KMS-11 (cell line): ENCODE measurements at regions not wholly inside any gene's neighbourhood (a gene's known extent, or its start where the extent isn't known, plus 50 kb on each side); places are given as distances from the start of the nearest gene placed in this dataset.

Source experiments
- H2AFZ ChIP-seq: fragments of 200-600 bp; sonication (generic); 2 replicates; pipeline ENCODE4 v1.6.1; 2016; ENCODE audit warnings: antibody characterized with exemption, mixed run types, low read depth
- H3K27ac ChIP-seq: fragments of 200-600 bp; sonication (generic); 2 replicates; pipeline ENCODE4 v1.6.1; 2016; ENCODE audit warnings: mild to moderate bottlenecking, mixed run types
- H3K27me3 ChIP-seq: fragments of 200-600 bp; sonication (generic); 2 replicates; pipeline ENCODE4 v1.6.1; 2017; ENCODE audit warnings: mild to moderate bottlenecking, low read depth, mixed run types, moderate library complexity; ENCODE audit not compliant: insufficient read depth
- H3K36me3 ChIP-seq: fragments of 200-600 bp; sonication (generic); 2 replicates; pipeline ENCODE4 v1.6.1; 2017; ENCODE audit warnings: mild to moderate bottlenecking, mixed run types; ENCODE audit not compliant: insufficient read depth
- H3K4me1 ChIP-seq: fragments of 200-600 bp; sonication (generic); 2 replicates; pipeline ENCODE4 v1.6.1; 2016; ENCODE audit warnings: mild to moderate bottlenecking, low read depth, mixed run types; ENCODE audit not compliant: poor library complexity, severe bottlenecking
- H3K4me2 ChIP-seq: fragments of 200-600 bp; sonication (generic); 2 replicates; pipeline ENCODE4 v1.7.0; 2016; ENCODE audit warnings: mild to moderate bottlenecking, mixed run types
- H3K4me3 ChIP-seq: fragments of 200-600 bp; sonication (generic); IDR thresholded peaks from 2 replicates; pipeline ENCODE4 v1.6.1; 2017; ENCODE audit warnings: low read depth, low read length, mixed read lengths; ENCODE audit not compliant: insufficient read depth
- H3K79me2 ChIP-seq: fragments of 200-600 bp; sonication (generic); 2 replicates; pipeline ENCODE4 v1.6.1; 2016; ENCODE audit warnings: low read depth, mixed run types; ENCODE audit not compliant: insufficient read depth
- H3K9ac ChIP-seq: fragments of 200-600 bp; sonication (generic); 2 replicates; pipeline ENCODE4 v1.6.1; 2016; ENCODE audit warnings: mild to moderate bottlenecking, mixed run types
- H4K20me1 ChIP-seq: fragments of 200-600 bp; sonication (generic); 2 replicates; pipeline ENCODE4 v1.6.1; 2016; ENCODE audit warnings: mild to moderate bottlenecking, mixed run types; ENCODE audit not compliant: insufficient read depth
- TF ChIP-seq, protein P1 (sequence below): fragments of 200-600 bp; sonication (generic); conservative IDR thresholded peaks from 2 replicates; pipeline ENCODE4 v1.6.1; 2017; ENCODE audit warnings: low read depth, mild to moderate bottlenecking, antibody characterized with exemption, low read length, moderate library complexity, mixed read lengths

DNA sequence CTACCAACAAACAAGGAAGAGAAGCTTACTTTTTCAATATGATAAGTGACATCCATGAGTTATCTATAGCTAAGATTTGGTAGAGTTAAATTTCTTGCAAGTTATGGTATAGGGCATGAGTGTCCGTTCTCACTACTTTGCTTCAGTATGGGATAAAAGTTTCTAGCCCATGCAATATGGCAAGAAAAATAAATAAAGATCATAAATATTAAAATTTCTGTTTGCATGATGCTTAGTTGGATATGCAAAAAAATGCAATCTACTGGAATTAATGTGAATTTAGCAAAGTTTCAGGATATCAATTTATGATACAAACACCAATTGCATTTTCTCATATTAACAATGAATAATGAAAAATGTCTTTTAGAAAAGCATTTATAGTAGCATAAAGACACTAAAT is 148.7 kb upstream of the ADARB2 start:
- H2AFZ ChIP-seq: no peak overlapping the region
- H3K4me2 ChIP-seq: no peak overlapping the region
- no peaks in the 10 kb centered on the region for H3K79me2 ChIP-seq
- TF ChIP-seq, protein P1, sequence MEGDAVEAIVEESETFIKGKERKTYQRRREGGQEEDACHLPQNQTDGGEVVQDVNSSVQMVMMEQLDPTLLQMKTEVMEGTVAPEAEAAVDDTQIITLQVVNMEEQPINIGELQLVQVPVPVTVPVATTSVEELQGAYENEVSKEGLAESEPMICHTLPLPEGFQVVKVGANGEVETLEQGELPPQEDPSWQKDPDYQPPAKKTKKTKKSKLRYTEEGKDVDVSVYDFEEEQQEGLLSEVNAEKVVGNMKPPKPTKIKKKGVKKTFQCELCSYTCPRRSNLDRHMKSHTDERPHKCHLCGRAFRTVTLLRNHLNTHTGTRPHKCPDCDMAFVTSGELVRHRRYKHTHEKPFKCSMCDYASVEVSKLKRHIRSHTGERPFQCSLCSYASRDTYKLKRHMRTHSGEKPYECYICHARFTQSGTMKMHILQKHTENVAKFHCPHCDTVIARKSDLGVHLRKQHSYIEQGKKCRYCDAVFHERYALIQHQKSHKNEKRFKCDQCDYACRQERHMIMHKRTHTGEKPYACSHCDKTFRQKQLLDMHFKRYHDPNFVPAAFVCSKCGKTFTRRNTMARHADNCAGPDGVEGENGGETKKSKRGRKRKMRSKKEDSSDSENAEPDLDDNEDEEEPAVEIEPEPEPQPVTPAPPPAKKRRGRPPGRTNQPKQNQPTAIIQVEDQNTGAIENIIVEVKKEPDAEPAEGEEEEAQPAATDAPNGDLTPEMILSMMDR: no peak
- H3K27ac ChIP-seq: no peak overlapping the region
- no peaks in the 10 kb centered on the region for H3K4me1 ChIP-seq
- no peak overlapping the region for H3K4me3 ChIP-seq
- no peak overlapping the region for H3K9ac ChIP-seq
- H3K36me3 ChIP-seq: no peaks in the 10 kb centered on the region; the same call in 1 of the 2 replicates
- H3K27me3 ChIP-seq: no peaks in the 10 kb centered on the region
- no peaks in the 10 kb centered on the region for H4K20me1 ChIP-seq

DNA sequence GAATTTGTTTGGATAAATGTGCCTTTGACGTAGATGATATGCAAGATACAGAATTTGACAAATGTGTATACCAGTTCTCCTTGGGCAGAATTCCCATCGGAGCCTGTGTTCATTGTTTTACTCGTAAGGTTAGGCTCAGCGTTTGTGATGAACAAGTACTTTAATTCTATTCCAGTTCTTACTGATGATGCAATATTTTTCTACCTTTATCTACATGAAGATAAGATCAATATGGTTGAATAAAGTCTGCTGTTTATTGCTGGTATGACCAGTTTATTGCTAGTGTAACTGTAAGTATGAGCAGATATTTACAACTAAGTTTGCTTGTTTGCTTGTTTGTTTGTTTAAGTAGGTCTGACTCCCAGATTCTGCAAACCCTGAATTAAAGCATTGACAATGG is 145.4 kb upstream of the ADARB2 start:
- no peaks in the 10 kb centered on the region for H3K27me3 ChIP-seq
- H4K20me1 ChIP-seq: no peaks in the 10 kb centered on the region
- H3K79me2 ChIP-seq: no peaks in the 10 kb centered on the region
- H3K36me3 ChIP-seq: no peaks in the 10 kb centered on the region; the same call in 1 of the 2 replicates
- H3K4me2 ChIP-seq: no peak overlapping the region
- H3K9ac ChIP-seq: no peak overlapping the region
- no peak overlapping the region for H3K27ac ChIP-seq
- no peaks in the 10 kb centered on the region for H3K4me1 ChIP-seq
- H2AFZ ChIP-seq: no peak overlapping the region
- TF ChIP-seq, protein P1: no peak
- no peak overlapping the region for H3K4me3 ChIP-seq

DNA sequence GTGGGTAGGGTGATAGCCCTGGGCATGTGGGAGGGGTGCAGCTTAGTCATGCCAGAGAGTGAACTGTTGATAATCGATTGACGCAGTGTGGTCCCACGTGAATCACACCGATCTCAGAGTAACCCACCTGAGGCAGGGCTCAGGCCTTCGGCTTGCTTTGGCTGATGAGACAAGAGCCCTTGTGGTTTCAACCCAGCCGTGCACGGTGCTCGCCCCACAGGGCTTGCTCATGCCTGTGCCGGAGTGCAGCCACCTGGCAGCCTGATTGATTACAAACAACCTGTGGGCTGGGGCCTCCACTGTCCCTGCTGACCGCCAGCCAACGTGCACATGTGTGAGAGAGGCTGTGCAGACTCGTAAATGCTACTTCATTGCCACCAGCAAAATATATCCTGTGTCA is 144.9 kb upstream of the ADARB2 start:
- no peaks in the 10 kb centered on the region for H3K27me3 ChIP-seq
- H2AFZ ChIP-seq: no peak overlapping the region
- no peak overlapping the region for H3K4me2 ChIP-seq
- H3K4me1 ChIP-seq: no peaks in the 10 kb centered on the region
- H3K79me2 ChIP-seq: no peaks in the 10 kb centered on the region
- no peaks in the 10 kb centered on the region for H3K36me3 ChIP-seq
- H4K20me1 ChIP-seq: no peaks in the 10 kb centered on the region
- H3K9ac ChIP-seq: no peak overlapping the region
- H3K27ac ChIP-seq: no peak overlapping the region
- TF ChIP-seq, protein P1: no peak
- H3K4me3 ChIP-seq: no peak overlapping the region

DNA sequence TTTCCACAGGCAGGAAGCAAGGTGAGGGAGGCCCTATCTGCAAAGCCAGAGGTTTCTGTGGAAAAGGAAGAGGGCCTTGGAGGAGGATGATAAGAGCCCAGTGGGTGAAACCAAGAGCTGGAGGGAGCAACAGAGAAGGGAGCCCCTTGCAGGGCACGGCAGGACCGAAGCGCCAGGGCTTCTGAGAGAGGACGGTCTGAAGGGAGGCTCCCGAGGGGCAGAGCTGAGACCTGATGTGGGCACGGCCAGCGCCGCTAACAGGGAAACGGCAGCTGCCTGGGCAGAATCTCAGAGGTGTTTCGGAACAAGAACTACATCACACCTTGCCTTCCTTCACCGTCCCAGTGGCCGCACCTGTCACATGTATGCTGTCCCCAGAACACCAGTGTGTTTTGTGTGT is 144.3 kb upstream of the ADARB2 start:
- no peaks in the 10 kb centered on the region for H4K20me1 ChIP-seq
- no peaks in the 10 kb centered on the region for H3K79me2 ChIP-seq
- no peak overlapping the region for H3K27ac ChIP-seq
- H3K27me3 ChIP-seq: no peaks in the 10 kb centered on the region
- H3K9ac ChIP-seq: no peak overlapping the region
- TF ChIP-seq, protein P1: no peak
- H3K36me3 ChIP-seq: no peaks in the 10 kb centered on the region
- H3K4me3 ChIP-seq: no peak overlapping the region
- no peak overlapping the region for H3K4me2 ChIP-seq
- no peak overlapping the region for H2AFZ ChIP-seq
- H3K4me1 ChIP-seq: no peaks in the 10 kb centered on the region
